ENCODE measurements at regions not wholly inside any gene's neighbourhood (a gene's known extent, or its start where the extent isn't known, plus 50 kb on each side); places are given as distances from the start of the nearest gene placed in this dataset.

DNA sequence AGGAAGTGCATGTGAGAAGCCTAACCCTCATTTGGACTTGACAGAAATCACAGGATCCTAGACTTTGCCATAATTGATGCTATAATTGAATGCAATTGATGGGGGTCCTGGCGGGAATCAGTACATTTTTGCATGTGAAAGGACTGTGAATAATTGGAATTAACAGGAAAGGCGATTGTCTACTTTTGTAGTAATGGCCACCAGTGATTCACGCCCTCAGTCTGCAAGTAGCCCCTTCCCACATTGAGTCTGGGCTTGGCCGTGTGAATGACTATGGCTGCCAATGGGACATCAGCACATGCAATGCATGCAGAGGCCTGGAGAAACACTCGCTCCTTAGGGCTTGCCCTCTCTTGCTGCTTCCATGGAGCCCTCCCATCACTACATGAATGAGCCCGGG, 107.8 kb upstream of the OSMR start:
- no peak overlapping the region for H3K4me3 ChIP-seq (ENCODE audit: low read length)
- no peak for DNase-seq (ENCODE audit: low read depth)
- TF ChIP-seq, protein P1, sequence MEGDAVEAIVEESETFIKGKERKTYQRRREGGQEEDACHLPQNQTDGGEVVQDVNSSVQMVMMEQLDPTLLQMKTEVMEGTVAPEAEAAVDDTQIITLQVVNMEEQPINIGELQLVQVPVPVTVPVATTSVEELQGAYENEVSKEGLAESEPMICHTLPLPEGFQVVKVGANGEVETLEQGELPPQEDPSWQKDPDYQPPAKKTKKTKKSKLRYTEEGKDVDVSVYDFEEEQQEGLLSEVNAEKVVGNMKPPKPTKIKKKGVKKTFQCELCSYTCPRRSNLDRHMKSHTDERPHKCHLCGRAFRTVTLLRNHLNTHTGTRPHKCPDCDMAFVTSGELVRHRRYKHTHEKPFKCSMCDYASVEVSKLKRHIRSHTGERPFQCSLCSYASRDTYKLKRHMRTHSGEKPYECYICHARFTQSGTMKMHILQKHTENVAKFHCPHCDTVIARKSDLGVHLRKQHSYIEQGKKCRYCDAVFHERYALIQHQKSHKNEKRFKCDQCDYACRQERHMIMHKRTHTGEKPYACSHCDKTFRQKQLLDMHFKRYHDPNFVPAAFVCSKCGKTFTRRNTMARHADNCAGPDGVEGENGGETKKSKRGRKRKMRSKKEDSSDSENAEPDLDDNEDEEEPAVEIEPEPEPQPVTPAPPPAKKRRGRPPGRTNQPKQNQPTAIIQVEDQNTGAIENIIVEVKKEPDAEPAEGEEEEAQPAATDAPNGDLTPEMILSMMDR (IDR thresholded peaks at IDR 0.05; ENCODE audit: insufficient read depth, low read depth, low read length, missing control alignments) = no peak

DNA sequence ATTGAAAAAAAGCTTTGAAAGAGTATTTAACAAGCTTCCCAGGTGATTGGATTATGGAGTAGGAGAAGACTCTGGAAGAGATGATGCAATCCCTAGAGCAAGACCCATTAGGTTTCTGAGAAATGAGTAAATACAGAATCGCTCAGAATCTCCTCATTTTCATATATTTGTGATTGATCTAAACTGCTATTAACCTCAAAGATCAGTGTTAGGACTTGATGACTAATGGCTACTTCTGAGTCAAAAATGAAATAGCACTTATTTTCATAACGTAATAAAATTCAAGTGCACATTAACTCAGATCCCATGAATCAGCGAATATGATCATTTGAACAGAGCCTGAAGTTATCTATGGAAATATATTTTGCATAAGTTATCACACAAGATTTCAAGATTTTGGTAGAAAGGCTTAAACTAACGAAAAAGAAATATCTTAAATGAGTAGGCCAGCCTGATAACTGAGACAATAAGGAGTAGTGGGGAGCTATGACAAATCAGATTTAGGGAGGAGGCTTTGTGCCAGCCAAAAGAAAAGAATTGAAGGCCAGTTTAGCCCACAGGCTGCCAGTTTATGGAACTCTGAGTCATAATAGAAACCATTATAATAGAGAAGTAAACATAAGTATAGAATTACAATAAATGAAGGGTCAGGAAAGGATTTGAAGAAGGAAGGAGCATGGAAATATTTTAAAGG, 106.7 kb upstream of the OSMR start:
- TF ChIP-seq, protein P1 (IDR thresholded peaks at IDR 0.05; ENCODE audit: insufficient read depth, low read depth, low read length, missing control alignments) = no peak
- DNase-seq (ENCODE audit: low read depth) = peak; percentile 30
- no peak overlapping the region for H3K4me3 ChIP-seq (ENCODE audit: low read length)

DNA sequence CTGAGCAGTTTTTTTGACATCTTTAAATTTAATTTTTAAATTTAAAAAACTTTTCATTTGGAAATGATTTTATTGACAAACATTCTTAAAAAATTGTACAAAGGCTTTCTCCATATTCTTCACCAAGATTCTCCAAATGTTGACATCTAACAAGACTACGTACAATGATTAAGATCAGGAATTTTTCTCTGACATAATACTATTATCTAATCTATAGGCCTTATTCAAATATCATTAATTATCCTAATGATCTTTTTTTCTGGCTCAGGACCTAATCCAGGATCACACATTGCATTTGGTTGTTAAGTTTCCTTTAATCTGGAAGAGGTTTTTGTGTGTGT, 106.1 kb upstream of the OSMR start:
- H3K4me3 ChIP-seq (ENCODE audit: low read length) = no peak overlapping the region
- no peak for DNase-seq (ENCODE audit: low read depth)
- TF ChIP-seq, protein P1 (IDR thresholded peaks at IDR 0.05; ENCODE audit: insufficient read depth, low read depth, low read length, missing control alignments) = no peak

DNA sequence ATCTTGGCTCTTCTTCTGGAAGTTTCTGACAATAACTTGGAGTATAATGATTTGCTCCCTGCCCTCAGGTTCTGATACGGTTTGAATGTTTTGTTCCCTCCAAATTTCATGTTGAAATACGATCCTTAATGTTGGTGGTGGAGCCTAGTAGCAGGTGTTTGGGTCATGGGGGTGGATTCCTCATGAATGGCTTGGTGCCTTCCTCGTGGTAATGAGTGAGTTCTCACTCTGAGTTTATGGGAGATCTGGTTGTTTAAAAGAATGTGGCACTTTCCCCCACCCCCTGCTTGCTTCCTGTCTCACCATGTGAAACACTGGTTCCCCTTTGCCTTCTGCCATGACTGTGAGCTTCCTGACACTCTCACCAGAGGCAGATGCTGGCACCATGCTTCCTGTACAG, 103.0 kb upstream of the OSMR start:
- TF ChIP-seq, protein P1 (IDR thresholded peaks at IDR 0.05; ENCODE audit: insufficient read depth, low read depth, low read length, missing control alignments) = no peak
- DNase-seq (ENCODE audit: low read depth) = no peak
- no peak overlapping the region for H3K4me3 ChIP-seq (ENCODE audit: low read length)

DNA sequence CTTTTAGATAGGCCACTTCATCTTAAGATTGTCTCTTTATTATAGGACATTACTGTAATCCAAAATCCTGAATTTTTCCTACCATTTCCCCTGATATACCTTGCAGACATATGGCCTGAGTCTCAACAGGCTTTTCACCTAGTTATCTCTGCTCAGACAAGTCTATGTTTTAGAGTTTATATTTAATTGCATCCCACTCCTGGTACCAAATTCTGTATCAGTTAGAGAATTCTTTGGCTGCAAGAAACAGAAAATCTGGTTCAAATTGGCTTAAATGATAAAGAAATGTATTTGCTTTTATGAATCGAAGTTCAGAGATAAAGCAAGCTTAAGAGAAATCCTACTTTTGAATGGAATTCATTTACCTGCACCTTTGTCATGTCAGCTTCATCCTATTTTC, 102.2 kb upstream of the OSMR start:
- TF ChIP-seq, protein P1 (IDR thresholded peaks at IDR 0.05; ENCODE audit: insufficient read depth, low read depth, low read length, missing control alignments) = no peak
- H3K4me3 ChIP-seq (ENCODE audit: low read length) = no peak overlapping the region

DNA sequence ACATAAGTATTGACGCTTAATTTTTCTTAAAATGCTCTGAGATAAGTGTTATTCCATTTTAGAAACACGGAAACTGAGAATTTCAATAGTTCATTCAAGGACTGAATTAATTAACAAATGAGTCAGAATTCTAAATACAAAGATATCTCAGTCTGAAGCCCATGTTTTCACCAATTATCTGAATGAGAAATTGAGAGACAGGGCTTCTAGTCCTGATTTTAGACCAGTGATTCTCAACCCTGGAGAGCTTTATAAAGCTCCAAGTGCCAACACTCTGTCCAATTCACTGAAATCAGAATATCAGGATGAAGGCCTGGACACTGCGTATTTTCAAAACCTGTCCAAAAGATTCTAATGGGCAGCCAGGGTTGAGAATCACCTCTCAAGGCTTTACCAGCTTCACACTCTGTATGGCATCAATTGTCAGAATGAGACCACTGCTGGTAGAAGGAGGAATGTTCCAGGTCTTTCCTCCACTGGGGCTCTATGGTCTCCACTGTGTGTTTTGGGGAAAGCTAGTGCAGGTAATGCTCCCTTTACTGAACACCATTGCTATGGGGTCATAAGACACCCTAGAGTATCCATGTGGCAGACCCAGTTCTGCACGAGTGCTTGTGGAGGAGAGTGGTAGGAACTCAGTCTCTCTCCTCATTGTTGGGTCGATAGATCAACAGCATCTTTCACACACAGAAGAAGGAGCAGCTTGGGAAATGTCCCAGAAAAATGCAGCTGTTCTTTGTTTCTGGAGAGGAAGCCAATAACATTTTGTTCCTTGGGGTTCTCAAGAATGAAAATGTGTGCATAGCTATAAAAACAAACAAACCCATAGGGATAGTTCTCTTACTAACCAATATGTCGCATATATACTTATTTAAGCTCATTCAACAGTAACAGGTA, 99.7 kb upstream of the OSMR start:
- H3K4me3 ChIP-seq (ENCODE audit: low read length) = no peak overlapping the region
- no peak for DNase-seq (ENCODE audit: low read depth)
- TF ChIP-seq, protein P1 (IDR thresholded peaks at IDR 0.05; ENCODE audit: insufficient read depth, low read depth, low read length, missing control alignments) = no peak

More for the DNA sequence above, 102.2 kb upstream of the OSMR start:
- no peak for DNase-seq (ENCODE audit: low read depth)
